PC-9 (cell line): ENCODE measurements at regions not wholly inside any gene's neighbourhood (a gene's known extent, or its start where the extent isn't known, plus 50 kb on each side); places are given as distances from the start of the nearest gene placed in this dataset.

Source experiments
- BruUV-seq: library from RNA; stranded (reverse); fragments of 400-500 nt; replicated peaks from 2 replicates; lab custom pipeline; 2021; lab: Mats Ljungman, UMichigan
- CTCF ChIA-PET: fragments of 300-600 bp; sonication (Branson Sonifier 250); formaldehyde crosslinking; loops from one replicate; lab custom pipeline; 2022; ENCODE audit warnings: antibody characterized with exemption; lab: Charles Lee
- POLR2A ChIA-PET: fragments of 300-600 bp; sonication (Branson Sonifier 250); formaldehyde crosslinking; loops from one replicate; lab custom pipeline; 2022; ENCODE audit warnings: antibody characterized with exemption; ENCODE audit not compliant: unreplicated experiment; lab: Charles Lee
- DNase-seq, 2 experiments: peaks; one replicate each; pipeline versions ENCODE4 v3.0.0 to v3.0.0-alpha.2; 2015 to 2022; ENCODE audit warnings: mixed read lengths in 1 of 2
- H2AFZ ChIP-seq: fragments of 200-600 bp; sonication (generic); 2 replicates; pipeline ENCODE4 v1.8.1; 2017; ENCODE audit warnings: antibody characterized with exemption
- H3F3A ChIP-seq: fragments of 200-600 bp; sonication (generic); 2 replicates; pipeline ENCODE4 v1.8.1; 2017; ENCODE audit warnings: antibody characterized with exemption, mild to moderate bottlenecking, low read depth; ENCODE audit not compliant: insufficient read depth
- H3K27ac ChIP-seq: fragments of 200-600 bp; sonication (generic); 2 replicates; pipeline ENCODE4 v1.6.1; 2016; ENCODE audit warnings: mixed run types
- H3K27me3 ChIP-seq: fragments of 200-600 bp; sonication (generic); 2 replicates; pipeline ENCODE4 v1.6.1; 2016; ENCODE audit warnings: low read depth, mixed run types; ENCODE audit not compliant: insufficient read depth
- H3K36me3 ChIP-seq: fragments of 200-600 bp; sonication (generic); 2 replicates; pipeline ENCODE4 v1.6.1; 2016; ENCODE audit warnings: low read depth, mixed run types
- H3K4me1 ChIP-seq: fragments of 200-600 bp; sonication (generic); replicated peaks from 2 replicates; pipeline ENCODE4 v1.6.1; 2016; ENCODE audit warnings: mixed run types; ENCODE audit not compliant: insufficient read depth
- H3K4me2 ChIP-seq: fragments of 200-600 bp; sonication (generic); 2 replicates; pipeline ENCODE4 v1.6.1; 2017; ENCODE audit warnings: mixed run types
- H3K4me3 ChIP-seq: fragments of 200-600 bp; sonication (generic); 2 replicates; pipeline ENCODE4 v1.6.1; 2016; ENCODE audit warnings: mixed run types
- H3K79me2 ChIP-seq: fragments of 200-600 bp; sonication (generic); 2 replicates; pipeline ENCODE4 v1.6.1; 2017; ENCODE audit warnings: low read depth, mixed run types
- H3K9me2 ChIP-seq: fragments of 200-600 bp; sonication (generic); 2 replicates; pipeline ENCODE4 v1.8.1; 2017; ENCODE audit warnings: mild to moderate bottlenecking; ENCODE audit not compliant: insufficient read depth
- H3K9me3 ChIP-seq: fragments of 200-600 bp; sonication (generic); 2 replicates; pipeline ENCODE4 v1.8.1; 2016; ENCODE audit warnings: low read depth; ENCODE audit not compliant: insufficient read depth
- H4K20me1 ChIP-seq: fragments of 200-600 bp; sonication (generic); 2 replicates; pipeline ENCODE4 v1.8.1; 2017; ENCODE audit not compliant: insufficient read depth
- CTCF ChIP-seq: fragments of 200-600 bp; sonication (generic); conservative IDR thresholded peaks from 2 replicates; pipeline ENCODE4 v1.6.1; 2017; ENCODE audit warnings: mixed run types, antibody characterized with exemption, mild to moderate bottlenecking, moderate library complexity
- EZH2 ChIP-seq: fragments of 200-600 bp; sonication (generic); IDR thresholded peaks from 2 replicates; pipeline ENCODE4 v1.8.0; 2017; ENCODE audit warnings: antibody characterized with exemption, low read depth
- intact Hi-C: fragments of 100-400 bp; cut with micrococcal nuclease; formaldehyde crosslinking; loops from one replicate; pipeline ENCODE4 v1.10.0; 2022; ENCODE audit not compliant: unreplicated experiment

GRCh38 chr15:91679447-91679846 lies 174.1 kb upstream of the SLCO3A1 start:
- no peak for DNase-seq
- H2AFZ ChIP-seq = no peak overlapping the region
- no peaks in the 10 kb centered on the region for H3K4me1 ChIP-seq
- H3K9me3 ChIP-seq = no peaks in the 10 kb centered on the region
- no peaks in the 10 kb centered on the region for H3K79me2 ChIP-seq
- H3K9me2 ChIP-seq = no peaks in the 10 kb centered on the region
- intact Hi-C loops = no loop called here
- no peaks in the 10 kb centered on the region for H4K20me1 ChIP-seq
- no peak overlapping the region for H3K27ac ChIP-seq
- no TSS peak for BruUV-seq
- no peak overlapping the region for H3K4me2 ChIP-seq
- H3F3A ChIP-seq = no peaks in the 10 kb centered on the region
- no peaks in the 10 kb centered on the region for H3K36me3 ChIP-seq
- no peak overlapping the region for H3K4me3 ChIP-seq
- ChIA-PET CTCF (no interaction called here), POLR2A (no interaction called here)
- no peak for TF ChIP-seq CTCF
- TF ChIP-seq EZH2 = no peak
- H3K27me3 ChIP-seq = no peaks in the 10 kb centered on the region

GRCh38 chr15:91685436-91685835 lies 168.1 kb upstream of the SLCO3A1 start:
- intact Hi-C loops = no loop called here
- H3K4me2 ChIP-seq = no peak overlapping the region
- no peaks in the 10 kb centered on the region for H3K9me3 ChIP-seq
- ChIA-PET CTCF (no interaction called here), POLR2A (no interaction called here)
- H3F3A ChIP-seq = no peaks in the 10 kb centered on the region
- no TSS peak for BruUV-seq
- H3K79me2 ChIP-seq = no peaks in the 10 kb centered on the region
- no peaks in the 10 kb centered on the region for H3K4me1 ChIP-seq
- TF ChIP-seq CTCF (no peak), EZH2 (no peak)
- no peak overlapping the region for H3K4me3 ChIP-seq
- H3K9me2 ChIP-seq = no peaks in the 10 kb centered on the region
- no peak overlapping the region for H2AFZ ChIP-seq
- H3K27me3 ChIP-seq = no peaks in the 10 kb centered on the region
- no peaks in the 10 kb centered on the region for H3K36me3 ChIP-seq
- DNase-seq = no peak
- no peaks in the 10 kb centered on the region for H4K20me1 ChIP-seq
- no peak overlapping the region for H3K27ac ChIP-seq

- no peaks in the 10 kb centered on the region for H3F3A ChIP-seq
- intact Hi-C loops = no loop called here
- no peaks in the 10 kb centered on the region for H4K20me1 ChIP-seq
- H3K79me2 ChIP-seq = no peaks in the 10 kb centered on the region
- no peak overlapping the region for H3K4me3 ChIP-seq
- H3K27ac ChIP-seq = no peak overlapping the region
- H3K4me1 ChIP-seq = no peaks in the 10 kb centered on the region
- no peak overlapping the region for H3K4me2 ChIP-seq
- TF ChIP-seq EZH2 (no peak), CTCF (no peak)
- no peaks in the 10 kb centered on the region for H3K9me2 ChIP-seq
- BruUV-seq = no TSS peak
- ChIA-PET CTCF (no interaction called here), POLR2A (no interaction called here)
- no peak for DNase-seq
- no peaks in the 10 kb centered on the region for H3K27me3 ChIP-seq
- H3K9me3 ChIP-seq = no peaks in the 10 kb centered on the region
- H3K36me3 ChIP-seq = no peaks in the 10 kb centered on the region
- no peak overlapping the region for H2AFZ ChIP-seq
Observed at GRCh38 chr15:91688811-91689210, 164.7 kb upstream of the SLCO3A1 start.
